ENCODE measurements at regions not wholly inside any gene's neighbourhood (a gene's known extent, or its start where the extent isn't known, plus 50 kb on each side); places are given as distances from the start of the nearest gene placed in this dataset.

- DNase-seq (ENCODE audit: low spot score), result no peak
- TF ChIP-seq CTCF (IDR thresholded peaks at IDR 0.05; ENCODE audit: extremely low read depth, missing control alignments), result no peak
Observed at GRCh38 chr13:111549464-111549863, 229.0 kb downstream of the TEX29 start.

DNA sequence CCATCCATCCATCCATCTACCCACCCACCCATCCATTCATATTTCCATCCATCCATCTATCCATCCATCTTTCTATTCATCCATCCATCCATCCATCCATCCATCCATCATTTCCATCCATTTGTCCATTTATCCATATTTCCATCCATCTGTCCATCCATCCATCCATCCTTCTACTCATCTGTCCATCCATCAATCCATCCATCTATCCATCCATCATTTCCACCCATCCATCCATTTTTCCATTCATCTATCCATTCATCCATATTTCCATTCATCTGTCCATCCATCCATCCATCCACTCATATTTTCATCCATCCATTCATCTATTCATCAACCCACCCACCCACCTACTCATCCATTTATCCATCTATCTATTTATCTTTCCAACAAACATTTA is 229.6 kb downstream of the TEX29 start:
- no peak for DNase-seq (ENCODE audit: low spot score)
- TF ChIP-seq CTCF (IDR thresholded peaks at IDR 0.05; ENCODE audit: extremely low read depth, missing control alignments), result no peak

GRCh38 chr13:111551204-111551820 is 230.9 kb downstream of the TEX29 start:
- TF ChIP-seq CTCF (IDR thresholded peaks at IDR 0.05; ENCODE audit: extremely low read depth, missing control alignments), result no peak

GRCh38 chr13:111552891-111553655 is 232.6 kb downstream of the TEX29 start:
- no peak for TF ChIP-seq CTCF (IDR thresholded peaks at IDR 0.05; ENCODE audit: extremely low read depth, missing control alignments)
- DNase-seq (ENCODE audit: low spot score), result no peak

More at GRCh38 chr13:111551204-111551820, 230.9 kb downstream of the TEX29 start:
- DNase-seq (ENCODE audit: low spot score), result no peak

GRCh38 chr13:111554539-111555267 is 234.3 kb downstream of the TEX29 start:
- TF ChIP-seq CTCF (IDR thresholded peaks at IDR 0.05; ENCODE audit: extremely low read depth, missing control alignments), result no peak
- no peak for DNase-seq (ENCODE audit: low spot score)

DNA sequence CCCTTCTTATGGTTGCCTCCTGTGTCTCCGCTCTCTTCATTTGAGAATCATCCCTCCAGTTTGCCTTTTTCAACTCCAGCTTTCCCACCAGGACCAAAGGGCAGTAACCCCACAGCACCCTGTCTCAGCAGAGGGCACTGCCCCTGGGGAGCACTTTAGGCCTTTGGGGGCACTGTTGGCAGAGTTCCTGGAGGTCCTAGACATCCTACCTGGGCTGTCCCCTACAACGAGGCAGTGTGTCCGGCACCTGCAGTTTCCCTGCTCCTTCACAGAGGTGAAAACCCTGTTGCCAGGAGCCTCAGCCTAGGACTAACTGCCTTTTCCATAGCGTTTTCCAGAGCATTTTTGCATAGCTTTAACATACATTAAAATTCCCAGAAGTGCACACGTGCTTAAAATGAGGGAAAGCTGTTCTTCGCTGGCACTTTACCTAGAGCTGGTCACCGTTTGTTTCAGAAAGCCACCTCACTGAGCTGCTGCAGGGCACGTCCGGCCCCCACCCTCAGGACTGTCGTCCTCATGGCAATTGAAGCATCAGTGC is 234.9 kb downstream of the TEX29 start:
- TF ChIP-seq CTCF (IDR thresholded peaks at IDR 0.05; ENCODE audit: extremely low read depth, missing control alignments), result no peak
- DNase-seq (ENCODE audit: low spot score), result no peak

- TF ChIP-seq CTCF (IDR thresholded peaks at IDR 0.05; ENCODE audit: extremely low read depth, missing control alignments), result no peak
- DNase-seq (ENCODE audit: low spot score), result no peak
Observed at GRCh38 chr13:111555903-111556302, 235.5 kb downstream of the TEX29 start.
